Gastroesophageal sphincter (tissue), 3 donors: ENCODE measurements at regions not wholly inside any gene's neighbourhood (a gene's known extent, or its start where the extent isn't known, plus 50 kb on each side); places are given as distances from the start of the nearest gene placed in this dataset.

Source experiments
- EP300 ChIP-seq: sonication (generic); formaldehyde crosslinking; IDR thresholded peaks from one replicate; pipeline ENCODE4 v1.6.1; 2017; ENCODE audit warnings: antibody characterized with exemption, mild to moderate bottlenecking
- POLR2AphosphoS5 ChIP-seq: sonication (generic); formaldehyde crosslinking; IDR thresholded peaks from one replicate; pipeline ENCODE4 v1.6.1; 2017; ENCODE audit warnings: antibody characterized with exemption
- TF ChIP-seq, protein P1 (sequence below), 4 experiments: fragments of 200-600 bp in 2 of 4; fragments of 450-650 bp in 2 of 4; sonication (generic) in 1 of 4; IDR thresholded peaks; one replicate each; pipeline ENCODE4 v1.5.1; 2017 to 2019; ENCODE audit warnings: antibody characterized with exemption in 4 of 4, mild to moderate bottlenecking in 2 of 4, moderate library complexity in 2 of 4

- TF ChIP-seq, protein P1, sequence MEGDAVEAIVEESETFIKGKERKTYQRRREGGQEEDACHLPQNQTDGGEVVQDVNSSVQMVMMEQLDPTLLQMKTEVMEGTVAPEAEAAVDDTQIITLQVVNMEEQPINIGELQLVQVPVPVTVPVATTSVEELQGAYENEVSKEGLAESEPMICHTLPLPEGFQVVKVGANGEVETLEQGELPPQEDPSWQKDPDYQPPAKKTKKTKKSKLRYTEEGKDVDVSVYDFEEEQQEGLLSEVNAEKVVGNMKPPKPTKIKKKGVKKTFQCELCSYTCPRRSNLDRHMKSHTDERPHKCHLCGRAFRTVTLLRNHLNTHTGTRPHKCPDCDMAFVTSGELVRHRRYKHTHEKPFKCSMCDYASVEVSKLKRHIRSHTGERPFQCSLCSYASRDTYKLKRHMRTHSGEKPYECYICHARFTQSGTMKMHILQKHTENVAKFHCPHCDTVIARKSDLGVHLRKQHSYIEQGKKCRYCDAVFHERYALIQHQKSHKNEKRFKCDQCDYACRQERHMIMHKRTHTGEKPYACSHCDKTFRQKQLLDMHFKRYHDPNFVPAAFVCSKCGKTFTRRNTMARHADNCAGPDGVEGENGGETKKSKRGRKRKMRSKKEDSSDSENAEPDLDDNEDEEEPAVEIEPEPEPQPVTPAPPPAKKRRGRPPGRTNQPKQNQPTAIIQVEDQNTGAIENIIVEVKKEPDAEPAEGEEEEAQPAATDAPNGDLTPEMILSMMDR (IDR thresholded peaks at IDR 0.05), result no peak
- TF ChIP-seq EP300 (no peak), POLR2AphosphoS5 (no peak)
Measured at GRCh38 chr2:3023531-3023930, 354.1 kb downstream of the EIPR1 start.
